NB4 (cell line): ENCODE measurements at regions not wholly inside any gene's neighbourhood (a gene's known extent, or its start where the extent isn't known, plus 50 kb on each side); places are given as distances from the start of the nearest gene placed in this dataset.

Experiments
- DNase-seq: peaks from one replicate; pipeline ENCODE4 v3.0.0; 2010; ENCODE audit warnings: low read depth
- H3K4me3 ChIP-seq: one replicate; pipeline ENCODE4 v1.5.1; 2011; ENCODE audit warnings: mild to moderate bottlenecking, low read depth, low read length, moderate library complexity
- MYC ChIP-seq: IDR thresholded peaks from 2 replicates; pipeline ENCODE4 v1.6.1; 2011; ENCODE audit warnings: low read depth, low read length
- POLR2A ChIP-seq: IDR thresholded peaks from 2 replicates; pipeline ENCODE4 v1.6.1; 2011; ENCODE audit warnings: mild to moderate bottlenecking; ENCODE audit not compliant: insufficient read length; ENCODE audit errors: extremely low read depth
- TF ChIP-seq, protein P1 (sequence below): IDR thresholded peaks from one replicate; pipeline ENCODE4 v1.5.1; 2012; ENCODE audit warnings: low read depth, low read length
- TF ChIP-seq, protein P2 (sequence below): IDR thresholded peaks from 2 replicates; pipeline ENCODE4 v1.6.1; 2011; ENCODE audit warnings: low read depth, low read length

DNA sequence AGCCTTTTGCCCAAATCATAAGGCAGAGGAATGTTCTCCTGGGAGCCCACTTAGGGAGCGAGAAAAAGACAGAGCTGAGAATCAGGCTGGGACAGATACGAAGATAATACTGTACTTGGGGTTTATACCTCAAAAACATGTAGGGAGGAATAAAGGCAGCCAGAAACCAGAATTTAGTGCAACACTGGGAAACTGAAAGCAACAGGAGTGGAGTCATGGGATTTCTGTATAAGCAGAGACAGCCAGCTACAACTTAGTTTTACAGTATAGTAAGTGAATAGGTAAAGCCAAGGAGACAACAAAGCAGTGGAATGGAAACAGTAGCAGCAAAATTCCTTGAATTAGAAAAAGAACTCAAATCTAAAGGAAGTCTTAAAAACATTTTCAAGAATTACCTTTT lies 413.2 kb downstream of the FAT4 start:
- no peak overlapping the region for H3K4me3 ChIP-seq
- TF ChIP-seq, protein P1, sequence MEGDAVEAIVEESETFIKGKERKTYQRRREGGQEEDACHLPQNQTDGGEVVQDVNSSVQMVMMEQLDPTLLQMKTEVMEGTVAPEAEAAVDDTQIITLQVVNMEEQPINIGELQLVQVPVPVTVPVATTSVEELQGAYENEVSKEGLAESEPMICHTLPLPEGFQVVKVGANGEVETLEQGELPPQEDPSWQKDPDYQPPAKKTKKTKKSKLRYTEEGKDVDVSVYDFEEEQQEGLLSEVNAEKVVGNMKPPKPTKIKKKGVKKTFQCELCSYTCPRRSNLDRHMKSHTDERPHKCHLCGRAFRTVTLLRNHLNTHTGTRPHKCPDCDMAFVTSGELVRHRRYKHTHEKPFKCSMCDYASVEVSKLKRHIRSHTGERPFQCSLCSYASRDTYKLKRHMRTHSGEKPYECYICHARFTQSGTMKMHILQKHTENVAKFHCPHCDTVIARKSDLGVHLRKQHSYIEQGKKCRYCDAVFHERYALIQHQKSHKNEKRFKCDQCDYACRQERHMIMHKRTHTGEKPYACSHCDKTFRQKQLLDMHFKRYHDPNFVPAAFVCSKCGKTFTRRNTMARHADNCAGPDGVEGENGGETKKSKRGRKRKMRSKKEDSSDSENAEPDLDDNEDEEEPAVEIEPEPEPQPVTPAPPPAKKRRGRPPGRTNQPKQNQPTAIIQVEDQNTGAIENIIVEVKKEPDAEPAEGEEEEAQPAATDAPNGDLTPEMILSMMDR: no peak
- TF ChIP-seq, protein P2, sequence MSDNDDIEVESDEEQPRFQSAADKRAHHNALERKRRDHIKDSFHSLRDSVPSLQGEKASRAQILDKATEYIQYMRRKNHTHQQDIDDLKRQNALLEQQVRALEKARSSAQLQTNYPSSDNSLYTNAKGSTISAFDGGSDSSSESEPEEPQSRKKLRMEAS: no peak
- TF ChIP-seq POLR2A (no peak), MYC (no peak)
- no peak for DNase-seq

DNA sequence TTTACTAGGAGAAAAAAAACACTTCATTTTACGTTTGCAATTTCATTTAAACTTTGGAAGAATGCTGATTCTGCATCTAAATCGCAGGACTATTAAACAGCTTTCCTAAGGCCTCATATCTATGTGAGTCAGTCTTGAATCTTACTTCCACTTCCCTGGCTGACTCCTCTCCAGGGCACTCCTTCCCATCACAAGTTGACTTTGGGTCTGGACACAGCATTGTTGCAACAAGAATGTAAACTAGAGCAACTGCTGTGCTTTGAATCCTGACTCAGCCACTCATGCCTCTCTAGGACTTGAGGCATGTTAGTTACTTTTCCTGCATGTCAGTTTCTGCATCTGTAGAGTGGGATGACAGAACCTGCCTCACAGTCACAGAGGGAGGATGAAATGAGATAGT lies 413.8 kb downstream of the FAT4 start:
- no peak overlapping the region for H3K4me3 ChIP-seq
- TF ChIP-seq, protein P2: no peak
- TF ChIP-seq POLR2A (no peak), MYC (no peak)
- TF ChIP-seq, protein P1: no peak
- no peak for DNase-seq

DNA sequence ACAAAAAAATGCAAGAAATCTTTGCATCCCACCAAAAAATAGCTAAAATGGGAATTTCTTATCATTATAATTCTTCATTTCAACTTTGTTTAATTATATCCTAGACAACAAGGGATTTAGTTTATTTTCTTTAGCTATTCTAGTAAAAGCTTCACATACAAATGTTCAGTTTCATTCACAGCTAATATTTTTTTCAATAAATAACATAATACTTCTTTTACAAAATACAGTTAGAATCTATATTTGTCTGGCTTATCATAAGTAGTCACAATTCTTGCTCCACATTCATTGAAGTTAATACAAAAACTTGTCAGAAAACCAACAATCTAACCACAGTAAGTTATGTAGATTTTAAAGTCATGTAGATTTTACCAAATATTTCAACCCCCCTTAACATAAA lies 414.4 kb downstream of the FAT4 start:
- no peak for DNase-seq
- TF ChIP-seq MYC: no peak
- TF ChIP-seq, protein P1: no peak
- TF ChIP-seq, protein P2: no peak
- TF ChIP-seq POLR2A: no peak
- no peak overlapping the region for H3K4me3 ChIP-seq

DNA sequence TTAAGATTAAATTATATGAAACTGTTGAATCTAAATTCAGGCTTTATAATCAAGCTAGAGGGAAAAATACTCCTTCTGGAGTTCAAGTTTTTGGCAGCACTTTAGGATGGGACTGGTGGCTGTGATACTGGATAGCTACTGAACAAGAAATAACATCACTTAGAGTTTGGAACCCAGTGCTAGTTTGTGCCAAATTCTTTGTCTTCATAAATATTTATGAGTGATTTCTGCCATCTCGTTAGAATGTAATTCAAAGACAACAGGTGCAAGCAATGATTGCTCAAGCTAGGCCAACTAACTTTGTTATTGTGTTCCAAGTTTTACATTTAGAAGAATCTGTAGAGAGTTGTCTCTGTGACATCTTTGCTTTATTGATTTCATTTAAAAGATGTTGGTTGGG lies 417.9 kb downstream of the FAT4 start:
- TF ChIP-seq MYC: no peak
- no peak for TF ChIP-seq POLR2A
- TF ChIP-seq, protein P1: no peak
- TF ChIP-seq, protein P2: no peak
- no peak overlapping the region for H3K4me3 ChIP-seq
- no peak for DNase-seq

DNA sequence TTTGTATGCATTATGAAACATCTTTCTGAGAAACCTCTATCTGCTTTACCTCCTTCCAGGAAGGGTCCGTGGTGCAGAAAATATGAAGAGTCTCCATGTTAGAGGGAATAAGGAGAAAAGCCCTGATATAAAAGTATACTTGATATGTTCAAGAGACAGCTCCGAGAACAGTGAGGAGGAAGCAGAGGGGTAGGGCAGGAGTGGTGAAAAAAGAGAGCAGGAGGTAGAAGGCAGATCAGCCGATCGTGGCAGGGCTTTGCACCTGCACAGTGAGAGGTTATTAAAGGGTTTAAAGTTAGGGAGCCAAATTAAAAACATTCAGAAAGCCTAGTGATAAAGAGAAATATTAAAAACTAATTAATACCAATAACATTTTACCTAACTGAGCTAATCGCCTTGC lies 419.7 kb downstream of the FAT4 start:
- no peak for DNase-seq
- no peak overlapping the region for H3K4me3 ChIP-seq
- TF ChIP-seq MYC (no peak), POLR2A (no peak)
- TF ChIP-seq, protein P1: no peak
- TF ChIP-seq, protein P2: no peak

DNA sequence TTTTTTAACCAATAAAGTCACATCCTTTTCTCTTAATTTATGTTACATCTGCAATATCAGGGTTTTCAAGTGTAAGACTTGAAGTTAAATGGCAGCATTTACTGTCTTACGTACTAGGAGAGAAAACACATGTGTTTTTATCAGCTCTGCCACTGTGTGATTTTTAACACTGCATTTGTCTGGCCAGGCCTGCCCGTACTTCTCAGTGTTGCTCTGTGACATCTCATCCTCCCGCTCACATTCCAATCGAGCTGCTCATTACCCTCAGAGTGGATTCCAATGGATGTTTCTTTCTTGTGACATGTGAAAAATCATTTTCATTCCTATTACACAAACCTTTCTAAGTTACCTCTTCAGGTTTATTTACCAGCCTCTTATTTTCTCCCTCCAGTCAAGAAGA lies 420.3 kb downstream of the FAT4 start:
- H3K4me3 ChIP-seq: no peak overlapping the region
- TF ChIP-seq MYC: no peak
- TF ChIP-seq, protein P1: no peak
- TF ChIP-seq, protein P2: no peak
- TF ChIP-seq POLR2A: no peak
- DNase-seq: no peak
